HG02973 (cell line): ENCODE measurements at regions not wholly inside any gene's neighbourhood (a gene's known extent, or its start where the extent isn't known, plus 50 kb on each side); places are given as distances from the start of the nearest gene placed in this dataset.
"Not testable (repeated sequence)": the region's sequence is repeated elsewhere in the genome, so short reads cannot be mapped to it uniquely, and the experiment has no call there.

ENCODE experiments used
- ATAC-seq: cut with Tn5 transposase; IDR thresholded peaks from one replicate; pipeline ENCODE4 v1.9.1; 2021; ENCODE audit warnings: moderate library complexity; ENCODE audit not compliant: unreplicated experiment

GRCh38 chr2:226181909-226182308, 617.7 kb downstream of the IRS1 start:
- no peak for ATAC-seq

- no peak for ATAC-seq
These were observed 619.2 kb downstream of the IRS1 start for GRCh38 chr2:226180281-226180884.

GRCh38 chr2:226179010-226179409, 620.6 kb downstream of the IRS1 start:
- no peak for ATAC-seq

GRCh38 chr2:226176283-226176984, 623.2 kb downstream of the IRS1 start:
- no peak for ATAC-seq

- no peak for ATAC-seq
These were observed 625.2 kb downstream of the IRS1 start for GRCh38 chr2:226174390-226174789.

GRCh38 chr2:226172939-226173338, 626.7 kb downstream of the IRS1 start:
- no peak for ATAC-seq

- no peak for ATAC-seq
These were observed 627.3 kb downstream of the IRS1 start for GRCh38 chr2:226172309-226172708.

- no peak for ATAC-seq
These were observed 629.7 kb downstream of the IRS1 start for GRCh38 chr2:226169751-226170581.

GRCh38 chr2:226168496-226169160, 631.0 kb downstream of the IRS1 start:
- ATAC-seq = no peak

GRCh38 chr2:226164512-226164911, 635.1 kb downstream of the IRS1 start:
- no peak for ATAC-seq

- not testable (repeated sequence) for ATAC-seq
These were observed 639.0 kb downstream of the IRS1 start for GRCh38 chr2:226160617-226161016.

GRCh38 chr2:226159875-226160479, 639.6 kb downstream of the IRS1 start:
- no peak for ATAC-seq

GRCh38 chr2:226158940-226159339, 640.7 kb downstream of the IRS1 start:
- ATAC-seq = no peak

GRCh38 chr2:226158229-226158628, 641.4 kb downstream of the IRS1 start:
- ATAC-seq = no peak

- ATAC-seq = no peak
These were observed 644.3 kb downstream of the IRS1 start for GRCh38 chr2:226155093-226155875.

- no peak for ATAC-seq
These were observed 645.0 kb downstream of the IRS1 start for GRCh38 chr2:226154610-226155009.

- ATAC-seq = no peak
These were observed 646.1 kb downstream of the IRS1 start for GRCh38 chr2:226153553-226153952.

GRCh38 chr2:226151157-226151556, 648.5 kb downstream of the IRS1 start:
- ATAC-seq = no peak

GRCh38 chr2:226143091-226143490, 656.5 kb downstream of the IRS1 start:
- ATAC-seq = no peak

- ATAC-seq = no peak
These were observed 657.2 kb downstream of the IRS1 start for GRCh38 chr2:226142463-226142862.
